MM.1S (cell line): ENCODE measurements at regions not wholly inside any gene's neighbourhood (a gene's known extent, or its start where the extent isn't known, plus 50 kb on each side); places are given as distances from the start of the nearest gene placed in this dataset.

ENCODE experiments used
- DNase-seq: peaks from one replicate; pipeline ENCODE4 v3.0.0-alpha.2; 2015
- H2AFZ ChIP-seq: fragments of 300-600 bp; sonication (generic); 2 replicates; pipeline ENCODE4 v1.6.0; 2016; ENCODE audit warnings: antibody characterized with exemption, low read length
- H3F3A ChIP-seq: fragments of 300-600 bp; sonication (generic); 2 replicates; pipeline ENCODE4 v1.6.1; 2016; ENCODE audit warnings: mild to moderate bottlenecking, antibody characterized with exemption, low read length, moderate library complexity, mixed read lengths; ENCODE audit not compliant: insufficient read depth
- H3K27ac ChIP-seq: fragments of 300-600 bp; sonication (generic); 2 replicates; pipeline ENCODE4 v1.5.1; 2016; ENCODE audit warnings: mild to moderate bottlenecking, low read length
- H3K27me3 ChIP-seq: fragments of 300-600 bp; sonication (generic); replicated peaks from 2 replicates; pipeline ENCODE4 v1.6.0; 2016; ENCODE audit warnings: low read length; ENCODE audit not compliant: insufficient read depth
- H3K36me3 ChIP-seq: fragments of 300-600 bp; sonication (generic); replicated peaks from 2 replicates; pipeline ENCODE4 v1.6.1; 2016; ENCODE audit warnings: mild to moderate bottlenecking, low read length, mixed read lengths; ENCODE audit not compliant: insufficient read depth
- H3K4me1 ChIP-seq: fragments of 300-600 bp; sonication (generic); 2 replicates; pipeline ENCODE4 v1.6.1; 2016; ENCODE audit warnings: low read length, mixed read lengths
- H3K4me2 ChIP-seq: fragments of 300-600 bp; sonication (generic); 2 replicates; pipeline ENCODE4 v1.6.0; 2016; ENCODE audit warnings: low read depth, low read length
- H3K4me3 ChIP-seq: fragments of 300-600 bp; sonication (generic); 2 replicates; pipeline ENCODE4 v1.5.1; 2016; ENCODE audit warnings: low read length, mixed read lengths
- H3K79me2 ChIP-seq: fragments of 300-600 bp; sonication (generic); 2 replicates; pipeline ENCODE4 v1.6.1; 2016; ENCODE audit warnings: mixed run types, low read length, mixed read lengths
- H3K9ac ChIP-seq: fragments of 300-600 bp; sonication (generic); 2 replicates; pipeline ENCODE4 v1.6.1; 2016; ENCODE audit warnings: low read length, mixed read lengths
- H3K9me2 ChIP-seq: fragments of 300-600 bp; sonication (generic); replicated peaks from 2 replicates; pipeline ENCODE4 v1.6.1; 2016; ENCODE audit warnings: mild to moderate bottlenecking, low read length, mixed read lengths; ENCODE audit not compliant: insufficient read depth
- H3K9me3 ChIP-seq: fragments of 300-600 bp; sonication (generic); replicated peaks from 2 replicates; pipeline ENCODE4 v1.6.1; 2016; ENCODE audit warnings: mild to moderate bottlenecking, low read length, mixed read lengths; ENCODE audit not compliant: insufficient read depth
- H4K20me1 ChIP-seq: fragments of 300-600 bp; sonication (generic); 2 replicates; pipeline ENCODE4 v1.6.1; 2016; ENCODE audit warnings: mild to moderate bottlenecking, low read length, moderate library complexity, mixed read lengths; ENCODE audit not compliant: insufficient read depth
- EZH2 ChIP-seq: fragments of 300-600 bp; sonication (generic); optimal IDR thresholded peaks from 2 replicates; pipeline ENCODE3; 2017; ENCODE audit warnings: low read depth, mild to moderate bottlenecking, antibody characterized with exemption, low read length, mixed read lengths
- EZH2phosphoT487 ChIP-seq: fragments of 300-600 bp; sonication (generic); IDR thresholded peaks from 2 replicates; pipeline ENCODE4 v1.6.1; 2018; ENCODE audit warnings: antibody characterized with exemption, low read length
- TF ChIP-seq, protein P1 (sequence below): fragments of 300-600 bp; sonication (generic); IDR thresholded peaks from 2 replicates; pipeline ENCODE4 v1.5.1; 2016; ENCODE audit warnings: antibody characterized with exemption, low read length, mixed read lengths

DNA sequence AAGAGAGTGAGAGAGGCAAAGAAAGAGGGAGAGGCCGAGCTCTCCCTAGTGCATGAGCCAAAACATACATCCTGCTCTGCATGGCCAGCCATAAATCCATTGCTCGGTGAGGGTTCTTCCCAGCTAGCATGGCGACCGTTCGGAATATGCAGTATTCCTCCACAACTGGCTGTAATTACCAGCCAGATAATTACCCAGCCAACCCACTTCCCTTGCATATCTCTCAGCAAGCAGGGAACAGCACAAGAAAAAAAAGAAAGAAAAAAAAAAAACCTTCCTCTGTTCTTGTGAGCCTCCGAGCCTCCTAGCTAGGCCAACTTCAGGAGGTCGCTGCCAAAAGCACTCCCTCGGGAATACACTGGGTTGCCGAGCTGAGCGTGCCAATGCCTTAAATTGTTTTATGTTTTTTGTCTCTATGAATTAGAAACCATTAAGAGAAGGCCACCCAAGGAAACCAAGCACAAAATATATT is 567.9 kb downstream of the MED13L start:
- H3K36me3 ChIP-seq: no peaks in the 10 kb centered on the region
- H3K9me2 ChIP-seq: no peaks in the 10 kb centered on the region
- no peak overlapping the region for H3K4me3 ChIP-seq
- no peak overlapping the region for H3K9ac ChIP-seq
- H3F3A ChIP-seq: no peaks in the 10 kb centered on the region
- H3K27ac ChIP-seq: no peak overlapping the region
- no peaks in the 10 kb centered on the region for H4K20me1 ChIP-seq
- no peak overlapping the region for H2AFZ ChIP-seq
- no peak for DNase-seq
- H3K4me2 ChIP-seq: no peak overlapping the region
- H3K79me2 ChIP-seq: no peaks in the 10 kb centered on the region
- TF ChIP-seq, protein P1, sequence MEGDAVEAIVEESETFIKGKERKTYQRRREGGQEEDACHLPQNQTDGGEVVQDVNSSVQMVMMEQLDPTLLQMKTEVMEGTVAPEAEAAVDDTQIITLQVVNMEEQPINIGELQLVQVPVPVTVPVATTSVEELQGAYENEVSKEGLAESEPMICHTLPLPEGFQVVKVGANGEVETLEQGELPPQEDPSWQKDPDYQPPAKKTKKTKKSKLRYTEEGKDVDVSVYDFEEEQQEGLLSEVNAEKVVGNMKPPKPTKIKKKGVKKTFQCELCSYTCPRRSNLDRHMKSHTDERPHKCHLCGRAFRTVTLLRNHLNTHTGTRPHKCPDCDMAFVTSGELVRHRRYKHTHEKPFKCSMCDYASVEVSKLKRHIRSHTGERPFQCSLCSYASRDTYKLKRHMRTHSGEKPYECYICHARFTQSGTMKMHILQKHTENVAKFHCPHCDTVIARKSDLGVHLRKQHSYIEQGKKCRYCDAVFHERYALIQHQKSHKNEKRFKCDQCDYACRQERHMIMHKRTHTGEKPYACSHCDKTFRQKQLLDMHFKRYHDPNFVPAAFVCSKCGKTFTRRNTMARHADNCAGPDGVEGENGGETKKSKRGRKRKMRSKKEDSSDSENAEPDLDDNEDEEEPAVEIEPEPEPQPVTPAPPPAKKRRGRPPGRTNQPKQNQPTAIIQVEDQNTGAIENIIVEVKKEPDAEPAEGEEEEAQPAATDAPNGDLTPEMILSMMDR: no peak
- TF ChIP-seq EZH2: no peak
- no peak for TF ChIP-seq EZH2phosphoT487
- no peaks in the 10 kb centered on the region for H3K4me1 ChIP-seq
- no peaks in the 10 kb centered on the region for H3K27me3 ChIP-seq
- H3K9me3 ChIP-seq: no peaks in the 10 kb centered on the region

DNA sequence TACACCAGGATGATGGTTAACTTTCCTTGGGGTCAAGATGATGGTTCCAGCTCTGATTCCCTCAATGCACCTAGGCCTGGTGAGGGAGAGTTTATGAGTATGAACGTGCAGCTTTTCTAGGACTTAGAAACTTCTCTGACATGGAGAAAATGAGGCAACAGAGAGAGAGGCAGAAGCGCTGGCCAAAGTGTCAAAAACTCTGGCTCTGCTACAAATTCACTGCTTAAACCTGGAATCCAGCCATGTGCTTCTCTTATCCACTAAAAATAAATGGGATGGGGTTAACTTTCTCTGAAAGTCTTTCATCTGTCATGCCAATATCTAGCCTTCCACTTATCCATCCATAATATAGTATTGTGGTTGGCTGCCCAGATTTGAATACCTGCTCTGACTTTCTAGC is 568.7 kb downstream of the MED13L start:
- H2AFZ ChIP-seq: no peak overlapping the region
- H3K27me3 ChIP-seq: no peaks in the 10 kb centered on the region

DNA sequence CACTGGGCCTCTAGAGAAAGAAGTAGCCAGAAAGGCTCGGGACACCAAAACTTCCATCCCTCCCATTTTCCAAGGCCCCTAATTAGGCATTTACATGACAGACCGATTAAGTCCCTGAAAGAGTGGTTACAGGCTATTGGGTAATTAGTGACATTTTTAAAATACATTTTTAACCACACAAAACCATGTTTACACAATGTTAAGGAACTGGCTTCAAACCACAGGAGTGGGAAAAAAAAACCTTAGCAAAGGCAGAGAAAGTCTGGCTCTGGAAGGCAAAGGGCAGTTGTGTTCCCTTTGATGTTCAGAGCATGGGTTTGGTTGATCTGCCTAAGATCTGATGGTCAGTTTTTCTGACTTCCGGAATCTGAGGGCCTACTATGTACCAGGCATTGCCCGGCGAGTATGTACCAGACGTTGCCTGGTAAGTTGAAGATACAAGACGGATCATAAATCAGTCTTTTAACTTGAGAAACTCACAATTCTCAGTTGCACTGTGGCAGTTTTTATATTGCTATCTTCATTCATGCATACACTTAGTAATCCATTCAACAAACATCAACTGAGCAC is 576.5 kb downstream of the MED13L start:
- H3K4me1 ChIP-seq: no peaks in the 10 kb centered on the region

More for the DNA sequence above, 568.7 kb downstream of the MED13L start:
- Histone ChIP-seq H4K20me1 (no peaks in the 10 kb centered on the region), H3K4me2 (no peak overlapping the region), H3K79me2 (no peaks in the 10 kb centered on the region), H3K9ac (no peak overlapping the region), H3K36me3 (no peaks in the 10 kb centered on the region), H3F3A (no peaks in the 10 kb centered on the region), H3K9me3 (no peaks in the 10 kb centered on the region), H3K9me2 (no peaks in the 10 kb centered on the region), H3K27ac (no peak overlapping the region), H3K4me3 (no peak overlapping the region), H3K4me1 (no peaks in the 10 kb centered on the region)
- DNase-seq: no peak
- TF ChIP-seq EZH2: no peak
- TF ChIP-seq, protein P1: no peak
- no peak for TF ChIP-seq EZH2phosphoT487

More for the DNA sequence above, 576.5 kb downstream of the MED13L start:
- Histone ChIP-seq H3K4me2 (no peak overlapping the region), H3K9ac (no peak overlapping the region), H3F3A (no peaks in the 10 kb centered on the region), H3K9me2 (no peaks in the 10 kb centered on the region), H3K4me3 (no peak overlapping the region), H3K27ac (no peak overlapping the region), H3K27me3 (no peaks in the 10 kb centered on the region), H3K9me3 (no peaks in the 10 kb centered on the region), H2AFZ (no peak overlapping the region), H3K36me3 (no peaks in the 10 kb centered on the region), H3K79me2 (no peaks in the 10 kb centered on the region), H4K20me1 (no peaks in the 10 kb centered on the region)
- no peak for DNase-seq
- TF ChIP-seq EZH2phosphoT487 (no peak), EZH2 (no peak)
- TF ChIP-seq, protein P1: no peak
